Transverse colon (tissue), 4 donors: ENCODE measurements at regions not wholly inside any gene's neighbourhood (a gene's known extent, or its start where the extent isn't known, plus 50 kb on each side); places are given as distances from the start of the nearest gene placed in this dataset.
"Not testable (repeated sequence)": the region's sequence is repeated elsewhere in the genome, so short reads cannot be mapped to it uniquely, and the experiment has no call there.

Experiments used
- DNase-seq: peaks from one replicate; pipeline ENCODE4 v3.0.0-alpha.2; 2019
- H3K27ac ChIP-seq, 4 donors: fragments of 200-600 bp; sonication (generic); 2 replicates each; pipeline ENCODE4 v1.5.1; 2016 to 2018; ENCODE audit warnings: inconsistent platforms in 4 of 4
- H3K27me3 ChIP-seq: fragments of 200-600 bp; sonication (generic); 2 replicates; pipeline ENCODE4 v1.5.1; 2017; ENCODE audit warnings: inconsistent platforms
- H3K36me3 ChIP-seq, 4 donors: fragments of 200-600 bp; sonication (generic); 2 replicates each; pipeline ENCODE4 v1.5.1; 2017 to 2019; ENCODE audit warnings: inconsistent platforms in 4 of 4
- H3K4me1 ChIP-seq, 4 donors: fragments of 200-600 bp; sonication (generic); 2 replicates each; pipeline ENCODE4 v1.5.1; 2017 to 2020; ENCODE audit warnings: inconsistent platforms in 4 of 4
- H3K4me3 ChIP-seq, 4 donors: fragments of 200-600 bp; sonication (generic); 1 replicate in 1 of 4; 2 replicates in 3 of 4; pipeline versions ENCODE4 v1.5.1 to v1.6.1; 2017 to 2019; ENCODE audit warnings: inconsistent platforms in 4 of 4
- H3K9me3 ChIP-seq, 2 donors: fragments of 200-600 bp; sonication (generic); 2 replicates each; pipeline ENCODE4 v1.5.1; 2017 to 2019; ENCODE audit warnings: inconsistent platforms in 2 of 2
- CTCF ChIP-seq, 5 experiments: fragments of 200-600 bp in 3 of 5; fragments of 450-650 bp in 2 of 5; sonication (generic) in 3 of 5; IDR thresholded peaks; 1 replicate in 2 of 5; 2 replicates in 3 of 5; pipeline ENCODE4 v1.5.1; 2016 to 2017; ENCODE audit warnings: antibody characterized with exemption in 5 of 5, inconsistent platforms in 3 of 5, mild to moderate bottlenecking in 2 of 5, moderate library complexity in 1 of 5
- EP300 ChIP-seq: sonication (generic); formaldehyde crosslinking; IDR thresholded peaks from one replicate; pipeline ENCODE4 v1.6.1; 2017; ENCODE audit warnings: antibody characterized with exemption, low read depth
- POLR2A ChIP-seq: fragments of 450-650 bp; IDR thresholded peaks from one replicate; pipeline ENCODE4 v1.6.1; 2016; ENCODE audit warnings: antibody characterized with exemption, mild to moderate bottlenecking, moderate library complexity
- POLR2AphosphoS5 ChIP-seq, 3 donors: sonication (generic); formaldehyde crosslinking; IDR thresholded peaks; one replicate each; pipeline ENCODE4 v1.6.1; 2016; ENCODE audit warnings: antibody characterized with exemption in 3 of 3
- WGBS, 2 donors: methylation state at CpG; one replicate each; pipeline ENCODE4 v1.1.5; 2018; ENCODE audit warnings: low coverage in 1 of 2; 5-methylcytosine and 5-hydroxymethylcytosine counted together
- in situ Hi-C, 4 donors: fragments of 200-750 bp; cut with MboI; loops; one replicate each; pipeline versions ENCODE4 v1.15.0 to v1.15.1; 2017; ENCODE audit warnings: low sequenced_read_pairs in 3 of 4, low pct_ligation_motif_present in 1 of 4, low pct_unique_long_range_greater_than_20kb in 1 of 4
- intact Hi-C: fragments of 100-400 bp; cut with DNase I; formaldehyde crosslinking; loops from one replicate; pipeline ENCODE4 v1.15.1; 2023; ENCODE audit warnings: low total_unique reads

DNA sequence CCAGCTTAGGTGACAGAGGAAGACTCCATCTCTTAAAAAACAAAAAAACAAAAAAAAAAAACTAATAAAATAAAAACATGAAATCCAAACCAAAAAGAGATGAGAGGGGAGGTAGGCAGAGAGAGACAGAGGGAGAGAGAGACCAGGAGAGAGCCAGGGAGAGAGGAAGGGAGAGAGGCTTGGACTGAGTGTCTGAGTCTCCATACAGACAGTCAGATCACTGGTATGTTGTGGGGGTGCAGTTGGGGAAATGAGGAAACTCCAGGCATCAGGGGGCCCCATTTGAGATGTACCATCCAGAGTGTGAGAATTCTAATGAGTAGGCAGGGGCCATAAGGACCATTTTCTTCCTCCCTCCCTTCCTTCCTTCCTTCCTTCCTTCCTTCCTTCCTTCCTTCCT lies 53.1 kb upstream of the SEPTIN5 start:
- H3K36me3 ChIP-seq, result no peaks in the 10 kb centered on the region
- H3K4me3 ChIP-seq, result no peak overlapping the region
- intact Hi-C loops (no loop called here), in situ Hi-C loops (no loop called here)
- DNase-seq, result no peak
- TF ChIP-seq POLR2AphosphoS5 (IDR thresholded peaks at IDR 0.05), result no peak
- no peaks in the 10 kb centered on the region for H3K27me3 ChIP-seq
- peaks cover 0 to 4% (median 1%) of the 10 kb centered on the region in 4 donors for H3K4me1 ChIP-seq
- H3K27ac ChIP-seq, result no peak overlapping the region
- H3K9me3 ChIP-seq, result no peaks in the 10 kb centered on the region

DNA sequence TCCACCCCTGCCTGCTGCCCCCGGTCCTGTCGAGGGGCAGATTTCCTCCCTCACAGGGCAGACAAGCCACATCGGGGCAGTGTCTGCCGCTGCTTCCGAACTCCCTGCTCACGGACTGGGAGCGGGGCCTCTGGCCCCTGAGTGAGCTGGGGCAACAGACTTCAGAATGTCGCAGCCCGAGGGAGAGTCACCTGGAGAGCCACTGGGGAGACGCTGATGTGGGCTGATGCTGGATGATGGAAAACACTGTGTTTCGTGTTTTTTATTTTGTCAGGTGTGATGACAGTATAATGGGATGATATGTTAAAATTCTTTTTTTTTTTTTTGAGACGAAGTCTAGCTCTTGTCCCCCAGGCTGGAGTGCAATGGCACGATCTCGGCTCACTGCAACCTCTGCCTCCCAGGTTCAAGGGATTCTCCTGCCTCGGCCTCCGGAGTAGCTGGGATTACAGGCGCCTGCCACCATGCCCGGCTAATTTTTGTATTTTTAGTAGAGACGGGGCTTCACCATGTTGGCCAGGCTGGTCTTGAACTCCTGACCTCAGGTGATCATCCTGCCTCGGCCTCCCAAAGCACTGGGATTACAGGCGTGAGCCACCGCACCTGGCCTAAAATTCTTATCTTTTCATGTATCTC lies 52.1 kb upstream of the SEPTIN5 start:
- in situ Hi-C loops, H3K4me1 ChIP-seq, DNase-seq, H3K9me3 ChIP-seq, H3K36me3 ChIP-seq, intact Hi-C loops, H3K27me3 ChIP-seq, H3K27ac ChIP-seq, H3K4me3 ChIP-seq: not testable (repeated sequence)
- 76 to 85% methylated on average over 11 to 22 of the region's 22 CpGs for WGBS, 2 donors

DNA sequence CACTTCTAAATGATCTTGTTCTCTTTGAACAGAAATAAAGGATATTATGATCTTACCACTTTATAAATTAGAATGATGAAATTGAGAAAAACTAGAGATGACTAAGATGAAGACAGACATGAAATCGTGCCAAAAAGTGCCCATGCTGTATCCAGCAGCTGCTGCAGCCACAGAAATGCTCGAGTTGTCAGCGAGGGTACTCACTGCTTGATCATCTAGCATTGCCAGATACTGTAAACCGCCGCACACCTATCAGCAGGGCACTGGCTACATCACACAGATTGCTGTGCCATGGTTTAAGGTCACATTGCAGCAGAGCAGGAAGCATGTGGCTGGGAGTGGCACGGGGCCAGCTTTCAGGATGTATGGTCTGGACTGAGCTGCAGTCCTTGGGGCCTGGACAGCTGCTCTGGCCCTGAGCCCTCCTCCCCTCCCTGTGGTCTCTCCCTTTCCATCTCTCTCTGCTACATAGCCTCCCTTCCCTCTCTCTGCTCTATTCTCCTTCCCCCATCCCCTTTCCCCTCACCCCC lies 51.0 kb upstream of the SEPTIN5 start:
- peaks cover 0 to 4% (median 1%) of the 10 kb centered on the region in 4 donors for H3K4me1 ChIP-seq
- TF ChIP-seq POLR2A (no peak), POLR2AphosphoS5 (IDR thresholded peaks at IDR 0.05) (no peak)
- DNase-seq, result peak; percentile 43
- no peaks in the 10 kb centered on the region for H3K9me3 ChIP-seq
- 31 to 41% methylated on average over 6 of the region's 6 CpGs for WGBS, 2 donors
- intact Hi-C loops (no loop called here), in situ Hi-C loops (no loop called here)
- H3K4me3 ChIP-seq, result no peak overlapping the region
- H3K36me3 ChIP-seq, result no peaks in the 10 kb centered on the region
- H3K27ac ChIP-seq, result no peak overlapping the region
- H3K27me3 ChIP-seq, result no peaks in the 10 kb centered on the region

DNA sequence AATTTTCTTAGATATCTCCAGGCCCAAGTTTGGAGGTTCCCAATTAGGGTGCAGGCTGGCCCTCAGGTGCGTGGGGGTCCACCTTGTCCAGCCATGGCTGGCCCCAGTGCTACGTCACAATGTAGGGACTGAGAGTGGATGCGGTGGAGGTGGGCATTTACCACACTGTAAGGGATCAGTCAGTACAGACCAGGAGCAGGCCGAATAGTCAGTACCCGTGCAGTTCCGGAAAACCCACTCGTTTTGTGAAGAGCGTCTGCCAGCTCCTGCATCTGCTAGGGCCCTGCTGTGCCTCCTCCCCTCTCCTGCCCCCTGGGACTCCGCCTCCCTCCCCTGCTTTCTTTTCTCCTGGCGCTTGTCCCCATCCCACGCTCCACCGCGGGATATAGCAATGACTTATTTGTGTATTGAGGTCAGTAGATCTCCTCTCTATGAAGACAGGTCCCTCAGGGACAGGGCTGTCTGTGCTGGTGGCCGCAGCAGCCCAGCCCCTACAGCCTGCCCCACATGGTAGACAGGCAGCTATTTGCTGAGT lies 50.4 kb upstream of the SEPTIN5 start:
- Histone ChIP-seq H3K27me3 (no peaks in the 10 kb centered on the region), H3K27ac (no peak overlapping the region), H3K9me3 (no peaks in the 10 kb centered on the region), H3K36me3 (no peaks in the 10 kb centered on the region), H3K4me1 (peaks cover 0 to 4% (median 1%) of the 10 kb centered on the region in 4 donors), H3K4me3 (no peak overlapping the region)
- 65 to 67% methylated on average over 9 to 14 of the region's 14 CpGs for WGBS, 2 donors
- TF ChIP-seq EP300 (no peak), POLR2A (no peak), CTCF (IDR thresholded peaks at IDR 0.05) (no peak), POLR2AphosphoS5 (IDR thresholded peaks at IDR 0.05) (no peak)
- intact Hi-C loops, result no loop called here
- in situ Hi-C loops, result no loop called here
- no peak for DNase-seq

DNA sequence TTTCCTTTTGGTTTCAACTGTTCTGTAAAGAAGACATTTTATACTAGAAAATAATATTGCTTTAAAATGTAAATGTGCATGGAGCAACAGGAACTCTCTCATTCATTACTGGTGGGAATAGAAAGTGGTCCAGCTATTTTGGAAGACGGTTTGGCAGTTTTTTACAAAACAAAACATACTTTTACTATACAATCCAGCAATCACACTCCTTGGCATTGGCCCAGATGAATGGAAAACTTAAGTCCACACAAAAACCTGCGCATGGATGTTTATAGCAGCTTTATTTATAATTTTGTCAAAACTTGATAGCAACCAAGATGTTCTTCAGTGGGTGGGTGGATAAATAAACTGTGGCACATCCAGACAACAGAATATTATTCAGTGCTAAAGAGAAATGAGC lies 49.9 kb upstream of the SEPTIN5 start:
- H3K4me1 ChIP-seq, result peaks cover 0 to 4% (median 1%) of the 10 kb centered on the region in 4 donors
- intact Hi-C loops (no loop called here), in situ Hi-C loops (no loop called here)
- no peaks in the 10 kb centered on the region for H3K36me3 ChIP-seq
- no peak overlapping the region for H3K4me3 ChIP-seq
- no peaks in the 10 kb centered on the region for H3K9me3 ChIP-seq
- no peak overlapping the region for H3K27ac ChIP-seq
- 55 to 79% methylated on average over 2 of the region's 2 CpGs for WGBS, 2 donors
- no peaks in the 10 kb centered on the region for H3K27me3 ChIP-seq
- TF ChIP-seq POLR2A (no peak), EP300 (no peak), POLR2AphosphoS5 (IDR thresholded peaks at IDR 0.05) (no peak), CTCF (IDR thresholded peaks at IDR 0.05) (no peak)
- no peak for DNase-seq
